ENCODE measurements at regions not wholly inside any gene's neighbourhood (a gene's known extent, or its start where the extent isn't known, plus 50 kb on each side); places are given as distances from the start of the nearest gene placed in this dataset.

DNA sequence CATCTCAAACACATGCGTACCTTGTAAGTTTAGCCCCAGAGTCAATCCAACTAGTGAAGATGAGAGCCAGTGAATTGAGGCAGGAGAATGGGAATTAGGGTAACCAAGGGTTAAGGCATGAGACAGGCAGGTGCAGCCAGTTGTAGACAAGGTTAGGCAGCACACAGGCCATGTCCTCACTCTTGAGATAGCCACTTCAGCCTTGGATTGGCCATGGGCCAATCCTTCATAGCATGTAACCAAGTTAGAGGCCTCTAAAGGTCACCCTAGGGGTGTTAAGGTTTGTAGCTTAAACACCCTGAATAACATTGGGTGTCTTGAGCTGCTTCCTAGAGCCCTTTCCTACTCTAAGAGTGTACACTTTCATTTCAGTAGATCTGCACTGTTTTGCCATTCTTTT is 208.2 kb upstream of the RBM19 start:
- DNase-seq (ENCODE audit: low spot score in 2 of 2), result no peak
- Histone ChIP-seq H3K4me3 (no peak overlapping the region), H3K27me3 (no peaks in the 10 kb centered on the region), H3K9me3 (no peaks in the 10 kb centered on the region), H3K27ac (no peak overlapping the region), H3K4me1 (no peaks in the 10 kb centered on the region), H3K36me3 (no peaks in the 10 kb centered on the region)
- WGBS, result 100% methylated on average over 1 of the region's 1 CpG
- TF ChIP-seq EP300 (IDR thresholded peaks at IDR 0.05) (no peak), POLR2AphosphoS5 (IDR thresholded peaks at IDR 0.05) (no peak), POLR2A (IDR thresholded peaks at IDR 0.05) (no peak)
- TF ChIP-seq, protein P1, sequence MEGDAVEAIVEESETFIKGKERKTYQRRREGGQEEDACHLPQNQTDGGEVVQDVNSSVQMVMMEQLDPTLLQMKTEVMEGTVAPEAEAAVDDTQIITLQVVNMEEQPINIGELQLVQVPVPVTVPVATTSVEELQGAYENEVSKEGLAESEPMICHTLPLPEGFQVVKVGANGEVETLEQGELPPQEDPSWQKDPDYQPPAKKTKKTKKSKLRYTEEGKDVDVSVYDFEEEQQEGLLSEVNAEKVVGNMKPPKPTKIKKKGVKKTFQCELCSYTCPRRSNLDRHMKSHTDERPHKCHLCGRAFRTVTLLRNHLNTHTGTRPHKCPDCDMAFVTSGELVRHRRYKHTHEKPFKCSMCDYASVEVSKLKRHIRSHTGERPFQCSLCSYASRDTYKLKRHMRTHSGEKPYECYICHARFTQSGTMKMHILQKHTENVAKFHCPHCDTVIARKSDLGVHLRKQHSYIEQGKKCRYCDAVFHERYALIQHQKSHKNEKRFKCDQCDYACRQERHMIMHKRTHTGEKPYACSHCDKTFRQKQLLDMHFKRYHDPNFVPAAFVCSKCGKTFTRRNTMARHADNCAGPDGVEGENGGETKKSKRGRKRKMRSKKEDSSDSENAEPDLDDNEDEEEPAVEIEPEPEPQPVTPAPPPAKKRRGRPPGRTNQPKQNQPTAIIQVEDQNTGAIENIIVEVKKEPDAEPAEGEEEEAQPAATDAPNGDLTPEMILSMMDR (IDR thresholded peaks at IDR 0.05), result no peak

GRCh38 chr12:114172135-114172534 is 206.0 kb upstream of the RBM19 start:
- 90% methylated on average over 4 of the region's 4 CpGs for WGBS
- no peak overlapping the region for H3K4me3 ChIP-seq
- TF ChIP-seq POLR2A (IDR thresholded peaks at IDR 0.05) (no peak), EP300 (IDR thresholded peaks at IDR 0.05) (no peak), POLR2AphosphoS5 (IDR thresholded peaks at IDR 0.05) (no peak)
- TF ChIP-seq, protein P1 (IDR thresholded peaks at IDR 0.05), result no peak

GRCh38 chr12:114168061-114168460 is 201.9 kb upstream of the RBM19 start:
- Histone ChIP-seq H3K36me3 (no peaks in the 10 kb centered on the region), H3K9me3 (no peaks in the 10 kb centered on the region), H3K4me1 (no peaks in the 10 kb centered on the region), H3K4me3 (no peak overlapping the region), H3K27me3 (peaks cover 10% of the 10 kb centered on the region), H3K27ac (no peak overlapping the region)
- TF ChIP-seq, protein P1 (IDR thresholded peaks at IDR 0.05), result no peak
- TF ChIP-seq EP300 (IDR thresholded peaks at IDR 0.05) (no peak), POLR2A (IDR thresholded peaks at IDR 0.05) (no peak), POLR2AphosphoS5 (IDR thresholded peaks at IDR 0.05) (no peak)
- no peak for DNase-seq (ENCODE audit: low spot score in 2 of 2)
- WGBS, result 70% methylated on average over 2 of the region's 2 CpGs

More at GRCh38 chr12:114172135-114172534, 206.0 kb upstream of the RBM19 start:
- Histone ChIP-seq H3K4me1 (no peaks in the 10 kb centered on the region), H3K36me3 (no peaks in the 10 kb centered on the region), H3K9me3 (no peaks in the 10 kb centered on the region), H3K27me3 (no peaks in the 10 kb centered on the region), H3K27ac (no peak overlapping the region)
- no peak for DNase-seq (ENCODE audit: low spot score in 2 of 2)

- H3K4me1 ChIP-seq, result no peaks in the 10 kb centered on the region
- H3K27ac ChIP-seq, result no peak overlapping the region
- WGBS, result 89% methylated on average over 1 of the region's 1 CpG
- no peak overlapping the region for H3K4me3 ChIP-seq
- H3K9me3 ChIP-seq, result no peaks in the 10 kb centered on the region
- H3K36me3 ChIP-seq, result no peaks in the 10 kb centered on the region
- TF ChIP-seq, protein P1 (IDR thresholded peaks at IDR 0.05), result no peak
- no peak for TF ChIP-seq EP300 (IDR thresholded peaks at IDR 0.05)
- TF ChIP-seq POLR2AphosphoS5 (IDR thresholded peaks at IDR 0.05), result no peak
- no peak for TF ChIP-seq POLR2A (IDR thresholded peaks at IDR 0.05)
- peaks cover 10% of the 10 kb centered on the region for H3K27me3 ChIP-seq
- no peak for DNase-seq (ENCODE audit: low spot score in 2 of 2)
Observed at GRCh38 chr12:114167431-114167830, 201.3 kb upstream of the RBM19 start.

DNA sequence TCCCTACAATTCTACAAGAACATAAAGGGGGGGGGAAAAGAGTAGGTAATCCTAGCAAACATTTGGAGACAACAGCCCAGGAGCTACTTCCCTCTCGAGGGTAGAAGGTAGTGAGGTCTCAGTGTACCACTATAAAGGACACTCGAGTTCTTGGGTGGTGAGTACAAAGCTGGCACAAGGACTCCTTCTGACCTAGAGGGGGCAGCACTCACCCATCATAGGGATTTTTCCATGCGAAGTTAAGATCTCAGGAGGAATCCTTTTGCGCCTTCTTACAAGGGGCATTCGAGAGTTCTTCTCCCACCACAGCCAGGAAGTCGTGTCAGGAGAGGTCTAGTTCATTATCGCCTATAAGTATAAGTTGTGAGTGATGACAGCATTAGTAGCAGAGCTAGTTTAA is 200.2 kb upstream of the RBM19 start:
- no peaks in the 10 kb centered on the region for H3K36me3 ChIP-seq
- H3K4me3 ChIP-seq, result no peak overlapping the region
- H3K9me3 ChIP-seq, result no peaks in the 10 kb centered on the region
- 29% methylated on average over 7 of the region's 7 CpGs for WGBS
- peaks cover 10% of the 10 kb centered on the region for H3K27me3 ChIP-seq
- H3K4me1 ChIP-seq, result no peaks in the 10 kb centered on the region
- no peak for DNase-seq (ENCODE audit: low spot score in 2 of 2)
- H3K27ac ChIP-seq, result no peak overlapping the region
- TF ChIP-seq, protein P1 (IDR thresholded peaks at IDR 0.05), result peak in 1 of 2 donors; percentile 32
- no peak for TF ChIP-seq POLR2A (IDR thresholded peaks at IDR 0.05)
